Endothelial cell (in vitro differentiated cells): ENCODE measurements at regions not wholly inside any gene's neighbourhood (a gene's known extent, or its start where the extent isn't known, plus 50 kb on each side); places are given as distances from the start of the nearest gene placed in this dataset.
"Not testable (repeated sequence)": the region's sequence is repeated elsewhere in the genome, so short reads cannot be mapped to it uniquely, and the experiment has no call there.

Source experiments
- DNase-seq: peaks from one replicate; pipeline ENCODE4 v3.0.0; 2021; ENCODE audit warnings: low spot score
- H3K27ac Mint-ChIP-seq: one replicate; pipeline ENCODE4 v1.8.0; 2021; ENCODE audit warnings: mixed read lengths, inconsistent platforms; ENCODE audit not compliant: unreplicated experiment
- H3K27me3 Mint-ChIP-seq: one replicate; pipeline ENCODE4 v1.8.0; 2021; ENCODE audit warnings: mild to moderate bottlenecking, moderate library complexity, mixed read lengths, inconsistent platforms; ENCODE audit not compliant: unreplicated experiment
- H3K36me3 Mint-ChIP-seq: one replicate; pipeline ENCODE4 v1.8.0; 2021; ENCODE audit warnings: mild to moderate bottlenecking, low read depth, mixed read lengths, inconsistent platforms; ENCODE audit not compliant: unreplicated experiment
- H3K4me1 Mint-ChIP-seq: one replicate; pipeline ENCODE4 v1.8.0; 2021; ENCODE audit warnings: mild to moderate bottlenecking, mixed read lengths, inconsistent platforms; ENCODE audit not compliant: unreplicated experiment
- H3K4me3 Mint-ChIP-seq: one replicate; pipeline ENCODE4 v1.8.0; 2021; ENCODE audit warnings: mild to moderate bottlenecking, mixed read lengths, inconsistent platforms; ENCODE audit not compliant: unreplicated experiment
- H3K9me3 Mint-ChIP-seq: one replicate; pipeline ENCODE4 v1.8.0; 2021; ENCODE audit warnings: mixed read lengths, inconsistent platforms; ENCODE audit not compliant: unreplicated experiment
- TF ChIP-seq, protein P1 (sequence below): fragments of 200-600 bp; sonication (generic); IDR thresholded peaks from one replicate; pipeline ENCODE4 v1.5.0; 2021; ENCODE audit warnings: antibody characterized with exemption; ENCODE audit not compliant: unreplicated experiment

DNA sequence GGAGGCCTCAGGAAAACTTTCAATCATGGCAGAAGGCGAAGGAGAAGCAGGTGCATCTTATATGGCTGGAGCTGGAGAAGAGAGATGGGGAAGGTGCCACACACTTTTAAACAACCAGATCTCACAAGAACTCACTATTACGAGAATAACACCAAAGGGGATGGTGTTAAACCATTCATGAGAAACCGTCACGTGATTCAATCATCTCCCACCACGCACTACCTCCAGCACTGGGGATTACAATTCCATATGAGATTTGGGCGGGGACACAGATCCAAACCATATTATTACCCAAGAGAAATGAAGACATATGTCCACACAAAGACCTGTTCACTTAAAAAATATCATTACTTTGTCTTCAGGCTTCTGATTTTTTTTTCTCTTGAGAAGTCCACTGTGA, 518.5 kb downstream of the DCDC2C start:
- Mint-ChIP-seq H3K9me3 (no peaks in the 10 kb centered on the region), H3K4me3 (no peak overlapping the region), H3K4me1 (no peaks in the 10 kb centered on the region), H3K36me3 (no peaks in the 10 kb centered on the region), H3K27ac (no peak overlapping the region), H3K27me3 (no peaks in the 10 kb centered on the region)
- TF ChIP-seq, protein P1, sequence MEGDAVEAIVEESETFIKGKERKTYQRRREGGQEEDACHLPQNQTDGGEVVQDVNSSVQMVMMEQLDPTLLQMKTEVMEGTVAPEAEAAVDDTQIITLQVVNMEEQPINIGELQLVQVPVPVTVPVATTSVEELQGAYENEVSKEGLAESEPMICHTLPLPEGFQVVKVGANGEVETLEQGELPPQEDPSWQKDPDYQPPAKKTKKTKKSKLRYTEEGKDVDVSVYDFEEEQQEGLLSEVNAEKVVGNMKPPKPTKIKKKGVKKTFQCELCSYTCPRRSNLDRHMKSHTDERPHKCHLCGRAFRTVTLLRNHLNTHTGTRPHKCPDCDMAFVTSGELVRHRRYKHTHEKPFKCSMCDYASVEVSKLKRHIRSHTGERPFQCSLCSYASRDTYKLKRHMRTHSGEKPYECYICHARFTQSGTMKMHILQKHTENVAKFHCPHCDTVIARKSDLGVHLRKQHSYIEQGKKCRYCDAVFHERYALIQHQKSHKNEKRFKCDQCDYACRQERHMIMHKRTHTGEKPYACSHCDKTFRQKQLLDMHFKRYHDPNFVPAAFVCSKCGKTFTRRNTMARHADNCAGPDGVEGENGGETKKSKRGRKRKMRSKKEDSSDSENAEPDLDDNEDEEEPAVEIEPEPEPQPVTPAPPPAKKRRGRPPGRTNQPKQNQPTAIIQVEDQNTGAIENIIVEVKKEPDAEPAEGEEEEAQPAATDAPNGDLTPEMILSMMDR = no peak
- no peak for DNase-seq

DNA sequence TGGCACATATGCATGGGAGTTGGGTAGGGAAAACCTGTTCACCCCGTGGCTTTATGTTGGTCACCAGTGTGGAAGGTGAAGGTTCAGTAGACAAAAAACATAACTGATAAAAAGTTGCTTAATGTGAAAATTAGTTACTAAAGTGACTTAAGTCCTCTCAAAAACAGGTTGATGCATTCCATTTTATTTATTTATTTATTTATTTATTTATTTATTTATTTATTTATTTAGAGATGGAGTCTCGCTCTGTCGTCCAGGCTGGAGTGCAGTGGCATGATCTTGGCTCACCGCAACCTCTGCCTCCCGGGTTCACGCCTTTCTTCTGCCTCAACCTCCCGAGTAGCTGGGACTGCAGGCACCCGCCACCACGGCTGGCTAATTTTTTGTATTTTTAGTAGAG, 541.0 kb downstream of the DCDC2C start:
- not testable (repeated sequence) for DNase-seq, H3K27me3 Mint-ChIP-seq, H3K36me3 Mint-ChIP-seq, H3K4me3 Mint-ChIP-seq, H3K4me1 Mint-ChIP-seq, H3K27ac Mint-ChIP-seq
- H3K9me3 Mint-ChIP-seq = peaks cover 24% of the 10 kb centered on the region

DNA sequence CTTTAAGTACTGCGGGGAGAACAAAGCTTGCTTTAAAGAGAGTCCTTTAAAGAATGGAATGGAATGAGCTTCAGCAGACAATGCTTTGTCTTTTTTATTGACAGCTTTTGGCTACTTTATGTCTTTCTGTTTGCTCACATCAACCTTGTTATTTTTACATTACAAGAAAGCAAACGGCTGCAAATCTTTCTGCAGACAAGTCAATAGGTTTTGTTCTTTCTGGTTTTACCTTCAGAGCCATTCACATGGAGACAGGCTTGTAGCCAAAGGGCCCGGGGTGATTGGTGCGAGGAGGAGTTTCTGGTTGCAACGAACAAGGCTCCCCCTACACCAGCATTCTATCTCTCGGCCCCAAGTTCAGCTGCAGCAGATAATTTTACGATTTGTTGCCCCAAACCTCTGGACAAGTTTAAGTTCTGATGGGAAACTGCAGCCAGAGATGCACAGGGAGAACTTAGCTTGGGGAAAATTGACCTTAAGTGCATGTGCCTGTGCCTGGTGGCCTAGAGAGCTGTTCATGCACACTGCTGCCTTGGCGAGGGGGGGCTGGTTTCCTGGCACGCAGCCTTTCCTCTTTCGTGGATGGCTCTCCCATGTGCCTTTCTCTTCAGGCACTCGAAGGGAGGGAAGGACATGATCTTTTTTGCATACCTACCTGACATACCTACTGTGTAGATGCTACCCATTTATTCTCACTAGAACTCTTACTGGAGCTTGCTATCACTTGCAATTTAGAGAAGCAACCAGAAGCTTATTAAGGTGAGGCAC, 543.2 kb downstream of the DCDC2C start:
- no peak for DNase-seq
- TF ChIP-seq, protein P1 = no peak
- Mint-ChIP-seq H3K27ac (no peak overlapping the region), H3K9me3 (peaks cover 16% of the 10 kb centered on the region), H3K27me3 (peaks cover 5% of the 10 kb centered on the region), H3K4me1 (no peaks in the 10 kb centered on the region), H3K4me3 (no peak overlapping the region), H3K36me3 (peaks cover 4% of the 10 kb centered on the region)

DNA sequence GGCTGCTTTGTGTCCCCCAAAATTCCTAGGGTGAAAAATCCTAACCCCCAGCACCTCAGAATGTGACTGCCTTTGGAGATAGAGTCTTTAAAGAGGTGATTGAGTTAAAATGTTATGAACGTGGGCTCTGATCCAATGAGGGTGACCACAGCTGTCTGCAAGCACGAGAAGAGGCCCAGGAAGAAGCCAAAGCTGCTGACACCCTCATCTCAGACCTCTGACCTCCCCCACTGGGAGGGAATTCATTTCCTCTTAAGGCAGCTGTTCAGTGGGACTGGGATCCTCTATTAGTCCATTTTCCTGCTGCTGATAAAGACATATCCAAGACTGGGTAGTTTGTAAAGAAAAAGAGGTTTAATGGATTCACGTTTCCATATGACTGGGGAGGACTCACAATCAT, 544.4 kb downstream of the DCDC2C start:
- peaks cover 2% of the 10 kb centered on the region for H3K27me3 Mint-ChIP-seq
- TF ChIP-seq, protein P1 = no peak
- H3K4me1 Mint-ChIP-seq = no peaks in the 10 kb centered on the region
- no peak overlapping the region for H3K27ac Mint-ChIP-seq
- H3K36me3 Mint-ChIP-seq = peaks cover 8% of the 10 kb centered on the region
- peaks cover 14% of the 10 kb centered on the region for H3K9me3 Mint-ChIP-seq
- no peak for DNase-seq
- no peak overlapping the region for H3K4me3 Mint-ChIP-seq

DNA sequence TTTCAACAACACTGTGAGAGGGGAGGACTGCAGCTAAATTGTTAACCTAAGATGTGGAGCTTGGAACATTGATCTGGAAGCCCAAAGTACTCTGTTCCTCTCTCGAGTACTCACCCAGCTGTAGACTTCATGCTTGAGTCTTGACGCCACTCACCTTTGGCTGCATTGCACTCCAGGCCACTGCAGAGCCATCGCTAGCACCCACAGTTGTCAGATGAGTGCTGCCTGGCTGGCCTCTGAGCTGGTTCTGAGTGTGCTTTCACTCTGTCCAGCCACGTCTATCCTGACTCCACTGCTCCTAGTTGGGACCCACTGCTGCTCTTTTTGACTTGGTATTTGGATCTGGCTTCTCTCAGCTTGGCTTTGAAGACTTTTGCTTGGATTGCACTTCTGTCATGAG, 552.1 kb downstream of the DCDC2C start:
- Mint-ChIP-seq H3K4me3 (no peak overlapping the region), H3K9me3 (peaks cover 7% of the 10 kb centered on the region), H3K4me1 (no peaks in the 10 kb centered on the region), H3K27me3 (peaks cover 1% of the 10 kb centered on the region), H3K27ac (no peak overlapping the region), H3K36me3 (peaks cover 8% of the 10 kb centered on the region)
- TF ChIP-seq, protein P1 = no peak
- no peak for DNase-seq
